Stomach (tissue), 4 donors: ENCODE measurements at regions not wholly inside any gene's neighbourhood (a gene's known extent, or its start where the extent isn't known, plus 50 kb on each side); places are given as distances from the start of the nearest gene placed in this dataset.

Experiments used
- CTCF ChIP-seq, 7 experiments: fragments of 450-650 bp in 4 of 7; fragments of 200-600 bp in 3 of 7; sonication (generic) in 3 of 7; IDR thresholded peaks; one replicate each; pipeline ENCODE4 v1.5.1; 2016 to 2019; ENCODE audit warnings: antibody characterized with exemption in 7 of 7, control low read depth in 2 of 7, mild to moderate bottlenecking in 1 of 7
- POLR2AphosphoS5 ChIP-seq, 3 donors: sonication (generic); formaldehyde crosslinking; IDR thresholded peaks; one replicate each; pipeline ENCODE4 v1.6.1; 2016; ENCODE audit warnings: antibody characterized with exemption in 3 of 3

- TF ChIP-seq CTCF (IDR thresholded peaks at IDR 0.05) (no peak), POLR2AphosphoS5 (IDR thresholded peaks at IDR 0.05) (no peak)
Observed at GRCh38 chr12:30506411-30506810, 189.3 kb downstream of the IPO8 start.
